Naive thymus-derived CD4-positive, alpha-beta T cell (primary cell): ENCODE measurements at regions not wholly inside any gene's neighbourhood (a gene's known extent, or its start where the extent isn't known, plus 50 kb on each side); places are given as distances from the start of the nearest gene placed in this dataset.

Source experiments
- ATAC-seq: fragments of 150-1000 bp; cut with Tn5 transposase; 2 replicates; pipeline ENCODE4 v1.10.0; 2021; ENCODE audit warnings: mild to moderate bottlenecking, moderate library complexity
- CTCF ChIA-PET: fragments of 350-600 bp; sonication (Branson Sonifier 250); formaldehyde crosslinking; loops from one replicate; lab custom pipeline; 2021; ENCODE audit warnings: antibody characterized with exemption; lab: Charles Lee
- POLR2A ChIA-PET: fragments of 350-600 bp; sonication (Branson Sonifier 250); formaldehyde crosslinking; loops from one replicate; lab custom pipeline; 2021; ENCODE audit warnings: antibody characterized with exemption, inconsistent platforms; lab: Charles Lee
- DNase-seq, 9 donors: peaks; one replicate each; pipeline versions ENCODE4 v3.0.0 to v3.0.0-alpha.2; 2020 to 2022; ENCODE audit warnings: mixed read lengths in 1 of 9
- H3K27ac ChIP-seq: one replicate; pipeline ENCODE4 v1.7.0; 2013; ENCODE audit warnings: mild to moderate bottlenecking, low read depth, low read length, moderate library complexity
- H3K27me3 ChIP-seq, 2 donors: one replicate each; pipeline ENCODE4 v1.7.0; 2013; ENCODE audit warnings: low read length in 2 of 2, mild to moderate bottlenecking in 2 of 2, moderate library complexity in 2 of 2; ENCODE audit not compliant: control insufficient read depth in 2 of 2, insufficient read depth in 2 of 2
- H3K36me3 ChIP-seq, 3 experiments: 1 replicate in 2 of 3; 2 replicates in 1 of 3; pipeline ENCODE4 v1.7.0; 2013; ENCODE audit warnings: low read length in 3 of 3, mild to moderate bottlenecking in 3 of 3, moderate library complexity in 1 of 3; ENCODE audit not compliant: insufficient read depth in 3 of 3, control insufficient read depth in 2 of 3
- H3K4me1 ChIP-seq, 2 donors: one replicate each; pipeline ENCODE4 v1.7.0; 2013; ENCODE audit warnings: low read length in 2 of 2, mild to moderate bottlenecking in 2 of 2, moderate library complexity in 1 of 2; ENCODE audit not compliant: control insufficient read depth in 2 of 2, insufficient read depth in 2 of 2
- H3K4me3 ChIP-seq: 2 replicates; pipeline ENCODE4 v1.7.0; 2013; ENCODE audit warnings: mild to moderate bottlenecking, low read length
- H3K9me3 ChIP-seq, 3 experiments: 1 replicate in 2 of 3; 2 replicates in 1 of 3; pipeline ENCODE4 v1.7.0; 2013; ENCODE audit warnings: low read length in 3 of 3; ENCODE audit not compliant: control insufficient read depth in 2 of 3
- H3K27ac Mint-ChIP-seq, 9 donors: one replicate each; pipeline ENCODE4 v1.8.0; 2020 to 2022; ENCODE audit warnings: mixed read lengths in 9 of 9, mild to moderate bottlenecking in 8 of 9, moderate library complexity in 5 of 9, inconsistent platforms in 2 of 9
- H3K27me3 Mint-ChIP-seq, 5 donors: one replicate each; pipeline ENCODE4 v1.8.0; 2021 to 2022; ENCODE audit warnings: mixed read lengths in 5 of 5, mild to moderate bottlenecking in 1 of 5
- H3K36me3 Mint-ChIP-seq, 5 donors: one replicate each; pipeline ENCODE4 v1.8.0; 2020 to 2022; ENCODE audit warnings: mixed read lengths in 5 of 5, mild to moderate bottlenecking in 3 of 5, inconsistent platforms in 1 of 5
- H3K4me1 Mint-ChIP-seq, 7 donors: one replicate each; pipeline ENCODE4 v1.8.0; 2020 to 2022; ENCODE audit warnings: mixed read lengths in 7 of 7, mild to moderate bottlenecking in 3 of 7, inconsistent platforms in 1 of 7
- H3K4me3 Mint-ChIP-seq, 10 donors: one replicate each; pipeline ENCODE4 v1.8.0; 2020 to 2022; ENCODE audit warnings: mild to moderate bottlenecking in 10 of 10, mixed read lengths in 10 of 10, moderate library complexity in 6 of 10, inconsistent platforms in 2 of 10
- H3K9me3 Mint-ChIP-seq, 11 donors: one replicate each; pipeline ENCODE4 v1.8.0; 2020 to 2022; ENCODE audit warnings: mixed read lengths in 11 of 11, mild to moderate bottlenecking in 4 of 11, inconsistent platforms in 1 of 11, moderate library complexity in 1 of 11
- intact Hi-C, 2 donors: fragments of 100-400 bp; cut with micrococcal nuclease; formaldehyde crosslinking; loops; one replicate each; pipeline ENCODE4 v1.15.1; 2023

- no peak for ATAC-seq
- Histone ChIP-seq H3K27ac (no peak overlapping the region), H3K27me3 (no peaks in the 10 kb centered on the region), H3K4me1 (no peaks in the 10 kb centered on the region), H3K9me3 (no peaks in the 10 kb centered on the region), H3K4me3 (no peak overlapping the region), H3K36me3 (no peaks in the 10 kb centered on the region)
- Mint-ChIP-seq H3K4me3 (no peak overlapping the region), H3K27me3 (peaks cover 9 to 45% (median 23%) of the 10 kb centered on the region in 5 donors), H3K36me3 (no peaks in the 10 kb centered on the region), H3K4me1 (no peaks in the 10 kb centered on the region), H3K27ac (no peak overlapping the region), H3K9me3 (peaks cover 0 to 15% (median under 1%) of the 10 kb centered on the region in 11 donors)
- intact Hi-C loops, result no loop called here
- CTCF ChIA-PET, result no interaction called here
- POLR2A ChIA-PET, result no interaction called here
- DNase-seq, result no peak
These were observed 112.1 kb upstream of the FGF3 start for GRCh38 chr11:69931060-69931910.

GRCh38 chr11:69931994-69932910 lies 113.0 kb upstream of the FGF3 start:
- Histone ChIP-seq H3K9me3 (no peaks in the 10 kb centered on the region), H3K36me3 (no peaks in the 10 kb centered on the region), H3K27me3 (no peaks in the 10 kb centered on the region), H3K27ac (no peak overlapping the region), H3K4me1 (no peaks in the 10 kb centered on the region), H3K4me3 (no peak overlapping the region)
- CTCF ChIA-PET, result no interaction called here
- H3K4me3 Mint-ChIP-seq, result no peak overlapping the region
- DNase-seq (no peak), ATAC-seq (no peak)
- no peaks in the 10 kb centered on the region for H3K36me3 Mint-ChIP-seq
- intact Hi-C loops, result no loop called here
- peaks cover 9 to 37% (median 20%) of the 10 kb centered on the region in 5 donors for H3K27me3 Mint-ChIP-seq
- no peaks in the 10 kb centered on the region for H3K4me1 Mint-ChIP-seq
- peaks cover 0 to 21% (median 2%) of the 10 kb centered on the region in 11 donors for H3K9me3 Mint-ChIP-seq
- POLR2A ChIA-PET, result no interaction called here
- H3K27ac Mint-ChIP-seq, result no peak overlapping the region

- H3K9me3 ChIP-seq, result no peaks in the 10 kb centered on the region
- no peak for ATAC-seq
- no peaks in the 10 kb centered on the region for H3K4me1 ChIP-seq
- H3K4me3 ChIP-seq, result no peak overlapping the region
- intact Hi-C loops, result no loop called here
- H3K27ac ChIP-seq, result no peak overlapping the region
- ChIA-PET CTCF (no interaction called here), POLR2A (no interaction called here)
- no peaks in the 10 kb centered on the region for H3K36me3 ChIP-seq
- Mint-ChIP-seq H3K27ac (no peak overlapping the region), H3K36me3 (no peaks in the 10 kb centered on the region), H3K4me1 (no peaks in the 10 kb centered on the region), H3K9me3 (peaks cover 0 to 14% (median 2%) of the 10 kb centered on the region in 11 donors), H3K27me3 (peaks cover 5 to 33% (median 6%) of the 10 kb centered on the region in 5 donors), H3K4me3 (no peak overlapping the region)
- no peaks in the 10 kb centered on the region for H3K27me3 ChIP-seq
- DNase-seq, result no peak
These were observed 115.8 kb upstream of the FGF3 start for GRCh38 chr11:69934861-69935494.

- Mint-ChIP-seq H3K4me3 (no peak overlapping the region), H3K27ac (no peak overlapping the region), H3K9me3 (peaks cover 0 to 8% (median 0%) of the 10 kb centered on the region in 11 donors), H3K27me3 (peaks cover 6 to 29% (median 12%) of the 10 kb centered on the region in 5 donors), H3K4me1 (no peaks in the 10 kb centered on the region), H3K36me3 (no peaks in the 10 kb centered on the region)
- CTCF ChIA-PET, result no interaction called here
- Histone ChIP-seq H3K27me3 (no peaks in the 10 kb centered on the region), H3K4me1 (no peaks in the 10 kb centered on the region), H3K27ac (no peak overlapping the region), H3K4me3 (no peak overlapping the region), H3K36me3 (no peaks in the 10 kb centered on the region), H3K9me3 (no peaks in the 10 kb centered on the region)
- intact Hi-C loops, result no loop called here
- no peak for DNase-seq
- POLR2A ChIA-PET, result no interaction called here
- no peak for ATAC-seq
These were observed 116.8 kb upstream of the FGF3 start for GRCh38 chr11:69935941-69936505.

GRCh38 chr11:69936771-69937170 lies 117.6 kb upstream of the FGF3 start:
- no peak overlapping the region for H3K27ac Mint-ChIP-seq
- Histone ChIP-seq H3K27ac (no peak overlapping the region), H3K4me1 (no peaks in the 10 kb centered on the region), H3K27me3 (no peaks in the 10 kb centered on the region), H3K4me3 (no peak overlapping the region), H3K36me3 (no peaks in the 10 kb centered on the region), H3K9me3 (no peaks in the 10 kb centered on the region)
- ChIA-PET POLR2A (interaction anchor here (0.6 kb wide), 1 partner anchor 20 kb away, joined by 3 read pairs; no protein-coding TSS in a partner anchor), CTCF (no interaction called here)
- no peaks in the 10 kb centered on the region for H3K36me3 Mint-ChIP-seq
- H3K4me1 Mint-ChIP-seq, result no peaks in the 10 kb centered on the region
- intact Hi-C loops, result no loop called here
- no peak overlapping the region for H3K4me3 Mint-ChIP-seq
- H3K27me3 Mint-ChIP-seq, result peaks cover 6 to 33% (median 18%) of the 10 kb centered on the region in 5 donors
- DNase-seq, result no peak
- H3K9me3 Mint-ChIP-seq, result peaks cover 0 to 8% (median 0%) of the 10 kb centered on the region in 11 donors
- no peak for ATAC-seq

GRCh38 chr11:69938206-69938605 lies 119.0 kb upstream of the FGF3 start:
- POLR2A ChIA-PET, result no interaction called here
- H3K9me3 ChIP-seq, result no peaks in the 10 kb centered on the region
- Mint-ChIP-seq H3K27me3 (peaks cover 6 to 32% (median 24%) of the 10 kb centered on the region in 5 donors), H3K9me3 (peaks cover 0 to 8% (median 0%) of the 10 kb centered on the region in 11 donors), H3K27ac (no peak overlapping the region), H3K36me3 (no peaks in the 10 kb centered on the region), H3K4me3 (no peak overlapping the region), H3K4me1 (no peaks in the 10 kb centered on the region)
- no peaks in the 10 kb centered on the region for H3K36me3 ChIP-seq
- no peaks in the 10 kb centered on the region for H3K4me1 ChIP-seq
- CTCF ChIA-PET, result no interaction called here
- no peak for ATAC-seq
- DNase-seq, result no peak
- intact Hi-C loops, result no loop called here
- H3K27ac ChIP-seq, result no peak overlapping the region
- no peak overlapping the region for H3K4me3 ChIP-seq
- no peaks in the 10 kb centered on the region for H3K27me3 ChIP-seq
